ENCODE measurements at regions not wholly inside any gene's neighbourhood (a gene's known extent, or its start where the extent isn't known, plus 50 kb on each side); places are given as distances from the start of the nearest gene placed in this dataset.

GRCh38 chr9:100937382-100937781, 91.1 kb upstream of the PLPPR1 start:
- no peak overlapping the region for H3K4me2 ChIP-seq (ENCODE audit: insufficient read depth, low read length)
- no peaks in the 10 kb centered on the region for H3K27me3 ChIP-seq (ENCODE audit: control insufficient read depth in 2 of 2, insufficient read depth in 2 of 2, low read length in 2 of 2)
- no peaks in the 10 kb centered on the region for H3K36me3 ChIP-seq (ENCODE audit: control insufficient read depth, insufficient read depth, low read length)
- no peak for ATAC-seq
- ChIA-PET CTCF (ENCODE audit: low intra/inter-chr PET ratio) (no interaction called here), POLR2A (no interaction called here)
- FAIRE-seq: no peak
- no peaks in the 10 kb centered on the region; the same call in 1 of the 2 replicates for H3K9me3 ChIP-seq (replicated peaks; ENCODE audit: control insufficient read depth, insufficient read depth, low read depth, low read length)
- DNase-seq (ENCODE audit: extremely low read depth in 1 of 4, low spot score in 3 of 4): no peak
- intact Hi-C loops (cut with micrococcal nuclease) (no loop called here), in situ Hi-C loops (cut with MboI) (no loop called here)
- H4K20me1 ChIP-seq (replicated peaks; ENCODE audit: control insufficient read depth, insufficient read depth, low read length): no peaks in the 10 kb centered on the region
- no peak overlapping the region for H2AFZ ChIP-seq (ENCODE audit: low read depth, low read length)
- no peak overlapping the region for H3K4me3 ChIP-seq
- H3K79me2 ChIP-seq (ENCODE audit: control insufficient read depth, insufficient read depth, low read length): no peaks in the 10 kb centered on the region
- H3K9ac ChIP-seq (ENCODE audit: insufficient read depth in 1 of 2, low read depth in 2 of 2, low read length in 2 of 2): no peak overlapping the region
- no TSS peak for BruUV-seq (replicated peaks)
- H3K27ac ChIP-seq (ENCODE audit: extremely low read depth, low read depth, low read length): no peak overlapping the region
- H3K4me1 ChIP-seq (replicated peaks in 1 of 2; ENCODE audit: control insufficient read depth in 2 of 2, insufficient read depth in 2 of 2, low read length in 2 of 2): no peaks in the 10 kb centered on the region
- WGBS (ENCODE audit: insufficient coverage, low coverage, missing lambda C conversion rate): 3% methylated on average over 3 of the region's 3 CpGs
- TF ChIP-seq KLF16 (IDR thresholded peaks at IDR 0.05) (no peak), ZNF655 (CRISPR knock-in tag; IDR thresholded peaks at IDR 0.05) (no peak), PTRF (tag; IDR thresholded peaks at IDR 0.05) (no peak), GABPB2 (CRISPR knock-in tag; conservative IDR thresholded peaks at IDR 0.05) (no peak), BCLAF1 (IDR thresholded peaks at IDR 0.05; ENCODE audit: borderline replicate concordance in 1 of 2, control insufficient read depth in 1 of 2, low read depth in 2 of 2, low read length in 1 of 2) (no peak), ZC3H8 (IDR thresholded peaks at IDR 0.05) (no peak), ZNF175 (CRISPR knock-in tag; IDR thresholded peaks at IDR 0.05; ENCODE audit: low read depth) (no peak), ZFPM2 (CRISPR knock-in tag; IDR thresholded peaks at IDR 0.05) (no peak), ZNF764 (CRISPR knock-in tag; IDR thresholded peaks at IDR 0.05; ENCODE audit: low read depth) (no peak), CBX8 (IDR thresholded peaks at IDR 0.05; ENCODE audit: borderline replicate concordance, extremely low read depth, low read depth, low read length, poor library complexity, severe bottlenecking) (no peak), ZNF133 (CRISPR knock-in tag; IDR thresholded peaks at IDR 0.05) (no peak), FOXK2 (conservative IDR thresholded peaks at IDR 0.05 in 1 of 2, IDR thresholded peaks at IDR 0.05 in 1 of 2; ENCODE audit: low read depth in 2 of 2) (no peak), ZNF143 (CRISPR knock-in tag; IDR thresholded peaks at IDR 0.05) (no peak), FOXP4 (CRISPR knock-in tag; IDR thresholded peaks at IDR 0.05; ENCODE audit: borderline replicate concordance) (no peak), ADNP (tag; IDR thresholded peaks at IDR 0.05) (no peak), TCF7 (IDR thresholded peaks at IDR 0.05; ENCODE audit: borderline replicate concordance) (no peak)
- no peaks in the 10 kb centered on the region for H3K9me1 ChIP-seq (ENCODE audit: control insufficient read depth, insufficient read depth, low read length)
